Renal cortical epithelial cell (primary cell): ENCODE measurements at regions not wholly inside any gene's neighbourhood (a gene's known extent, or its start where the extent isn't known, plus 50 kb on each side); places are given as distances from the start of the nearest gene placed in this dataset.

ENCODE experiments used
- DNase-seq: peaks from one replicate; pipeline ENCODE4 v3.0.0-alpha.2; 2011; ENCODE audit warnings: low read depth

DNA sequence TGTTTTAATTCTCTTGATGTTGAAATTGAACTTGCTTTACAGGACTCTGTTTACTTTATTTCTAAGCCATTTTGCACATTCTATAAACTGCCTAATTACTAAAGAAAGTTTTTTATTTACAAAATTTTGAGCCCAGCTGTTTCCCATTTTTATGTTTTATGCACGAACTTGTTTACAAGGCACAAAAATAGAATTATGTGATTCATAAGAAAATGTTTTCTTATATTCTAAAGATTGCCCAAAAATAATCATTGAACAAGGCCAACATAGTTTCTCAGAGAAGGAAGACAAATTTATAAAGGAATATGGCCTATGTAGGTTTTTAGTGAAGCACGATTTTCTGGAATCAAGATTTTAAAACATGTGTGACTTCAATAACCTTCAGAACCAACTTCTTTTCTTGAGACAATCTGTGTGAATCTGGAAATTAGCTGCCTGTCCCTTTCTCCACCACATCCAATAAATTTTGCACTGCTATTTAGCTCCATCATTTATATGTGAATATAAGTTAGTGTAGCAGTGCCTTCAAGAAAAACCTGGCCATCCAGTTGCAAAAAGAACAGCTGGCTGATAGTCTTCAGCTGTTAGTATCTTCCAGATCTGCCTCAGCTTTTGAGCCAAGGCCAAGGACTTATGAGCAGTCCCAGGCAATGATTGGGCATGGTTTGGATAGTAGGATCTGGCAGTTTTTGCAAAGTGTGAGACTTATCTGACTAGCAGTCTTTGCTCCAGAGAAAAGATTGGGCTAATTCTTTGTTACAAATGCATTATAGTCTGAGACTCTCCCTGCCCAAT is 253.2 kb upstream of the COL3A1 start:
- no peak for DNase-seq

DNA sequence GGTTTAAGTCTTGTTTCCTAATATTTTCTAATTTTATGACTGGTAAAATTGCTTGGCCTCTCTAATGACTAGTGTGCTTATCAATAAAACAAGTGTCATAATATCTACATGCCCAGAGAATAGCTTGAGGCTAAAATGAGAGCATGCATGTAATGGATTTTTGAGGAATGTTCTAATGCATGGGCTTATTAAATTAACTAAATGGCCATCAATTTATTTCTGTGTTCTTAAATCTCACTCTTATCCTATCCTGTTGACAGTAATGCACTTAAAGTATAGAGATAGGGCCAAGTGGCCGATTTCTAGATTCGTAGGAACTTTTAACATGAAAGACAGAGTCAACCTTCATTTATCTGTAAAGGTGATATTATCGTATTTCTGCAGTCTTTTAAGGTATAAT is 252.4 kb upstream of the COL3A1 start:
- DNase-seq: no peak

DNA sequence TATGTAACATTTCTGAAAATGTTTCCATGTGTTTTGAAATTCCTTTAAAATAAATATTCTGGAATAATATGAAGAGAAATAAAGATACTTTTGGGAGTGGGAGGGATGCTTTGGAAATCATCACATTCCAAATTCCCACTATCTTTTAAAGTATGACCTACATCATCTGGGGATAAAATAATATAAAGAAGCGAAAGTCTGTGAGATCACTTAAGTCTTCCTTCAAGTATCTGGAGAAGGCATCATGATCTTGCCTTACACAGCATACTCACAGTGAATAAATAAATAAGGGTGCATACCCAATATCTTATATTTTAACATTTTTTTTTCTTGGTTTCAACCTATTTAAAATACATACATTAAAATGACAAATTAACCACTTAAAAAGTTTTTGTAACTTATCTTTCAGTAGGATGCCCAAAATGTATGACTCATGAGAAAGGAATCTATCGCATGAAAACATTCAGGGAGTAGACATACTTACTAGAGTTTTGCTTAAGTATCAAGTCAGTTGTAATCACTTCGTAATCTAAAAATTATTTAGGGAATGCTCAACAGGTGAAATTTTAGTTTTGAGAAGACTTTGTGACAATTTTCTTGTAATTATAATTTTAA is 248.3 kb upstream of the COL3A1 start:
- peak; percentile 14 for DNase-seq

DNA sequence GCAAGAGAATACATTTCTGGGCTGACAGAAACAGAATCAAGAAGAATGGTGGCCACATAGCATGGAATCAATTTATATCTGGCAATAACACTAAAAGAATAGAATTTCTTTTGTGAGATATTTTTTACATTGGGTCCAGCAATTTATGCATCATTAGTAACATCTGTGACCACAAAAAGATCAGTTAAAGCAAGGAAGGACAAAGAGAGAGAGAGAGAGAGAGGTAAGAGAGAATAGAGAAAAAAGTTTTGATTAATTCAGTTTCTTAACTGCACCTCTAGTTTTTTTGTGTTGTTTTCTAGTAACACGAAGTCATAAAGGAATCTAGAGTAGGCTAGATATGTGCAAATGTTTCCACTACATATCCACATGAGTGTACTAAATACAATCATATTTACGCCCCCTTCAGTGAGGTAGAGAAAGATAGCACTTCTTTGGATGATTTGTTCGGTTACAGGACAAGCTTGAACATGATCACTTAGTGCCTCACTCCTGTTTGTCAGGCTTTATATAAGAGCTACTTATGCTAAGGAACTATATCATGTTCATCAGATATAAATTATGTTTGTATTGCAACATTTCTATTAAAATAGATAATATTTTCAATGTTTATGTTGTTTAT is 247.4 kb upstream of the COL3A1 start:
- no peak for DNase-seq

DNA sequence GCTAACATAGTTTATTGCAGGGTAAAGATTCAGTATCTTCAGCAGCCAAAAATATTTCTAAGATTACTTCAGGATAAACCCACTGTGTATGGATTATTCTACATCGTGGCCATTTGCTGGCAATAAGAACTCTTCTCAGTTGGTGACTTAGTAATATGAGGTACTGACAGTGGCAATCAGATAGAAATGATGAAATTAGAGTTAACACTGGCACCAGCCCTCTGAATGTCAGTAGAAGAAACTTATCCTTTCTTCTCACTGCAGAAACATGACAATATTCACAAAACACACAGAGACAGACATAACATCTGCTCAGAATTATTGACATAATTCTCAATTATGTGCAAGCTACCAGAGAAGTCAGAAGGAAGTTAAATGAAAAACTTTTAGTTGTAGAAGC is 246.3 kb upstream of the COL3A1 start:
- no peak for DNase-seq

DNA sequence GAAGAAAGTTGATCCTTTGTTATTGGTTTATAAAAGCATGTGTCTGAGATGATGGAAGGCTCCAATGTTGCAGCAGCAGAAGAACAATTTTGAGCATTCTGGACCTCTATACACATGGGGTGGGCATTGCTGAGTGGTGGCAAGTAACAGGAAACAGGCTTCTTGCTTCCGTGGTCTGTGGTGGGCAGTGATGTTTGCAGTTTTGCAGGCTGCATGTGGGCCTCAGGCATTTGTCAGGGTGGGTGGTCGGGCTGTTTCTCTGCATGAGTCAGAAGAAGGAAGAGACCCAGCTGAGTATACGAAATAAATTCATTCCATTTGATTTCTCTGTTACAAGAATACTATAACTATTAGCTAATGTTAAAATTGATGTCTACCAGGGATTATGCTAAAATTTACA is 239.5 kb upstream of the COL3A1 start:
- DNase-seq: peak; percentile 10

DNA sequence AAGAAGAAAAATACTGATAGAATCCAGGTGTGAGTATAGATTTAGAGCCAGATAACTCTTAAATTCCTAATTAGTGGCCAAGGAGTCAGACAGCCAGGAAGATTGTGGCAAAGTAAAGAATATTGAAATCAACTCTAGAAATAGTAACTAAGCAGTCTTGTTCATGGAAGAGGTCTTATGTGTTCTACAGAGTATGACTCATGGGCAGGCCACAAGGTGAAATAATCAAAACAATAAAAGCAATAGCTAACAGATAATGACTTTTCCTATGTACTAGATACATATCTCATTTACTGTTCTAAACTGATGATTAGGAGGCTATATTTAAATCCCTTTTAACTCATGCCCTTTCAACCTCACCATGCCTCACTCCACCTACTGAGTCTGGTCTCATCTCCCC is 227.4 kb upstream of the COL3A1 start:
- DNase-seq: peak; percentile 42

DNA sequence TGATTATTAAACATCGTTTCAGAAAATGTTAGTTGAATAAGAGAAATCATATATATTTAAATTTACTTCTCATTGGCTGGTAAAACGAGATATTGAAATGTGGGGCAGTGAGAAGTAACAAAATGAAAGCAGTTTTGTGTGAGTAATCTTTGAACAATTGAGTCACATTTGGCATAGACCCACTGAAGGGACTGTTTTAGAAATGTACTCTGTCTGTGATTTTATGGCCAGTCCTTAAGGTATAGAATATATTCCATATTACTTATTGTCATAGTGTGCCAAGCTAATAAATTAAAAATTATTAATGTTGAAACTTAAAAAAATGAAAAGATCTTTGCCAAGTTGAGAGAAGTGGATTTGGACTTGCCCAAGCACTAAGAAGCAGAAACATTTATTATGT is 222.4 kb upstream of the COL3A1 start:
- DNase-seq: no peak

DNA sequence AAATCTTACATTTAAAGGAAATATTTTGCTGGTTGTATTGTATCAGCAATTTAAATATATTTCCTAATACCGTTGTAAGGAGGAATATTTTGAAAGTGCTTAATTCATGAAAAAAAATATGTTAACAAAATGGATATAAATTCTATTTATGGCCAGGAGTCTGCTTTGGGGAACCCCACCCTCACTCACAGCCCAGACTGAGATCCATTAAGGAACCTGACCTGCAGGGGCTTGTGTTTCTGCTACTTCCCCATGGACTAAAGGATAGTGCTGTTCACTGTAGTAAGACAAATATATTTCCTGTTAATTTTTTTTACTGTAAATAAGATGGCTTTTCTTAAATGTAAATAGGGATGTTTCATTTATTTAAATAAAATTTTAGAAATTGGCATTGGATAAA is 221.9 kb upstream of the COL3A1 start:
- no peak for DNase-seq

DNA sequence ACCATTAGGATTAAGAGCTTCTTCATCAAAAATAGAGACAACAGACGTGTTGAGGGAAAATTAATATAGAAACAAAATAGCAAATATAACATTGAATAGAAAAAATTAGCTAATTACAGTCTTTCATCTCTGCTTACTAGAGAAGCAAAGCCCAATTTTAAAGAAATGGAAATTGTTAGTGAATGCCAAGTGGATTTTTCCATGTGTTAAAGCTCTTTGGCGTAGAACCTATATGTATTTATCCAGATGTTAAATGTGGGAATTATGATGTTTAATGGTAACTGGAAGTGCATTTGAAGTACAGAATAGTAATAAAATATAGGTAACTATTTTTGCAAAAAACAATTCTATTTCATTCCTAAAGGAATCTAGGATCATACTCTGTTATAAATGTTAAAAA is 212.0 kb upstream of the COL3A1 start:
- DNase-seq: no peak

DNA sequence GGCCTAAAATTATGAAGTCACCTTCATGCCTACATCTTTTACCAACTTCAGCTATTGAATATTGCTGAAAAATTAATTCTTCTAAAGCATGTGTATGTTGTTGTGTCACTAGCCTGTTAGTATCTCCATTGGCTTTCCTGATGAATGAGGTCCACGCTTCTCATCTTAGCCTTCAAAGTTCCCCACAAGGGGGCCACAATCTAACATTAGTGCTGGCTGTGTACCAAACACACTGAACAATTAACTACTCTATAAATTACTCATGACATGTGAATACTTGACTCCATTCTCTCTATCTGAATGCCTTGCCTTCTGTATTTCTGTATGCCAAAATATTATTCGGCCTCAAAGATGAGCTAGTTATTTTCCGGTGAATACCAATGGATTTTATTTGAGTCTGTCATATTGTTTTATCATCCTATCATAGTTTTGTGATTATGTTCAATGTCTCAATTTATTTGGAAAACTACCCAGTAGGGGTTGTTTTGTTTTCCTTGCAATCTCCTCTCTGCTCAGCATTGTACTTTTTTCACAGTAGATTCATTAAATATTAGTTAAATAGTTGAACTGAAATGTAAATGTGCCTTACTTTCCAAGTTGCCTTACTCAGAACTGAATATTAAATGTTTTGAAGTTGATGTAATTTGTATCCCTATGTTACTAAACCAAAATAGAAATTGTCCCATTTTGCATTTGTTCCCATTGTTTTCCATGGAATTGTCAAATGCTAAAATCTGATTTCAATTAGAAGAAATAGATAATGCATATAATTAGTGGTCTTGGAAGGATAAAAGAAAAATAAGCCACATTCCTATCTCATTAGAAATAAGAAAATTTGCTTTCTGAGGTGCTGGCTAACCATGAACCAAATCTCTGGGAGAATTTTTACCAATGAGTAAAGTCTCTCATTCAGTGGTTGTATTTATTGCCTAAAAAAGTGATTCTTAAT is 208.4 kb upstream of the COL3A1 start:
- DNase-seq: peak; percentile 37

DNA sequence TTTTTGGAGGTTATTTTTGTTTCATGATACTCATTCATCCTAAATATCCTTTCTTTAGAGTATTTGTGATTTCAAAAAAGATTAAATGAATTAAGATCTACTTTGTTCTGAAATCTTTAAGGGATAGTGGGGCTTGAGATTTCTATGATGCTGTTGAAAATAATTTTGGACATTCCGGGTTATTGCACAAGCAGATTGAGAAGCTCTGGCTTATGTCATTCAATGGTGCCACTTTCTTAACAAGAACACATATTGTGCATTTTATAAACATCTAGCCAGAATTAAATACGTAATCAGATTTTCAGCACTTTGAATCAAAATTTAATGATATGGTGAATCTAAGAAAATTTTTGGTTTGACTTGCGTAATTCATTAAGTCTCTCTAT is 207.7 kb upstream of the COL3A1 start:
- no peak for DNase-seq

DNA sequence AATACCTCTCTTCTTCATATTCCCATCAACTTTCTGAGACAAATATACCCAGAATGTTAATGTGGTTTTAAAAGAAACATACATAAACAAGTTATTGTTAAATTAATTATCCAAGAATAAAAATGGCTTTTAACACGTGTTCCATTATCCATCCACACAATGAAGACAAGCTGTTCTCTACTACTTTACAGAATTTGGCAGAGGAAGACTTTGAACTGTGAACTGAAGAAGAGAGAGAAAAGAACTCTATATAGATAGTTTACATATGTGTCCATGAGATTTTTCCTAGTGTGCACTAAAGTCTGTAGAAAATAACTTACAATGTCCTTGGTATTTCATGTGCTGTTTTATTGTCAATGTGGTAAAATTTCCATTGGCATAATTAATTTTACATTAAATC is 207.0 kb upstream of the COL3A1 start:
- no peak for DNase-seq

DNA sequence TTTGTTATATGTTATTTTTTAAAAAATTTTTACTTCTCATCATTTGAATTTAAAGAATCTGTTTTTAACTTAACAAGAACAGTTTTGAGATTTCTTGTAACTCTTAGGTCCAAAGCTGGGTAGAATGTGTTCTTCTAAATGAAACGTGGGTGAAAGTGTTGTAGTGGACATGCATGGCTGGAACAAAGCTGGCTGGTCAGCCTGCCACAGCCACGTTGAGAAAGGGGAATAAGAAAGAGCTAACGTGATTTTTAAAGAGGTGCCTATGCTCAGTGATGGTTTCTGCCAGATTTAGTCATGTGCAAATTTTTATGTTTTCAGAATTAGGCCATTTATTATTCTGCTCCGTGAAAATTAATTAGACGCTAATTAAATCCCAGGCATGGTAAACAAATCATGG is 203.9 kb upstream of the COL3A1 start:
- DNase-seq: no peak

DNA sequence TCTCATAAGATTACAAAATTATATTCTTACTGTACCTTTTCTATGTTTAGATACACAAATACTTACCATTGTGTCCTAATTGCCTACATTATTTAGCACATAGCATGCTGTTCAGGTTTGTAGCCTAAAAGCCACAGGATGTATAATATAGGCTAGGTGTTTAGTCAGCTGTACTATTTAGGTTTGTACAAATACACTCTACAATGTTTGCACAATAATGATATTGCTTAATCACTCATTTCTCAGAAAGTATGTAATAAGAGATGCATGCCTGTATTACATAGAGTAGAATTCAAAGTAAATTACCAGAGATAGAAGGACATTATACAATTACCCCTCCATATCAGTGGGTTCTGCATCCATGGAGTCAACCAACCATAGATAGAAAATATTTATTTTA is 201.1 kb upstream of the COL3A1 start:
- no peak for DNase-seq

DNA sequence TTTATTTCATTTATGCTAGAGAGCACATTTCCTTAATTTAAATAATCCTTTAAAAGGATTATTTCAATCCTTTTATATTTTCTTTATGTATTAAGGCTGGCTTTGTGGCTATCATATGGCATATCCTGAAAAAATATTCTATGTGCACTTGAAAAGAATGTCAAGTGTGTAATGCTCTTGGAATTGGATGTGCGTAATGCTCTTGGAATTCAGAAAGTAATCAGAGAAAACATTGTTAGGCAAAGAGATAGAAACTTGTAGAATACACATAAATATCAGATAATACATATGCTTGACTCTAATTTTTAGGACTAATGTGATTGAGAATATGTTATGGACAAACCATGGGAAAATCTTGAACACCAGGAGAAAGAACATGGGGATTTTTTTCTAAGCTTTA is 197.5 kb upstream of the COL3A1 start:
- no peak for DNase-seq

DNA sequence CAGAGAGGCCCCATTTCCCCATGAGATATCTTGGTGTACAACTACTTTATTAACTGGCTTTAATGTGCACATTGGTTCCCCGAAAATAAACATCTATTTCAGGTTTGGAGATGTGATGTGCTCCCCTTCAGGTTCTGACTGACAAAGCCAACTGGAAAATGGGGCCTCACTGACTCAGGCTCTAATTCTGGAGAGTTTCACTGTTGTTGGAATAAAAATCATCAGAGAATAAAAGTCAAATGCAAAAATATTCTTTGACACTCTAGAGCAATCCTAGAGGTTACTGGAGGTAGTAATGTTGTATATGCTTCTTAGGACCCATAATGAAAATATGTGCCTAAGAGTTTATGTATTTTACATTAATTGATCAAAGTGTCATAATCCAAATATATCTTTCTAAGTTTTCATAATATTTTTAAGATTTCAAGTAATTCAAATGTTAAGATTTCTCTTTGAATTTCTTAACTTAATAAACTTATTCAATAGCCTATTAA is 189.9 kb upstream of the COL3A1 start:
- no peak for DNase-seq

DNA sequence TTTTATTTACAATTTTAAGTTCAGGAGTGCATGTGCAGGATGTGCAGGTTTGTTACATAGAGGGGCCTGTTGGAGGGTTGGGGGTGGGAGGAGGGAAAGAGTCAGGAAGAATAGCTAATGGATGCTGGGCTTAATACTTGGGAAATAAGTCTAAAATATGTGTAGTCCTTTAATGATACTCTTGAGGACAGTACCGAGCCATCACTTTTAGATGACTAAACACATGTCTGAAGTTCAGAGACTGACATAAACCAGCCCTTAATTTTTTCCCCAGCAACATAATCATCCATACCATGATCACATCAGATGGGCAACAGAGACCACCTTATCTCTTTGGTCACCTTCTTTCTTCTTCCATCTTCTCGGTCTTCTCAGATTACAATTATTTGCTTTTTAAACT is 189.1 kb upstream of the COL3A1 start:
- DNase-seq: no peak

DNA sequence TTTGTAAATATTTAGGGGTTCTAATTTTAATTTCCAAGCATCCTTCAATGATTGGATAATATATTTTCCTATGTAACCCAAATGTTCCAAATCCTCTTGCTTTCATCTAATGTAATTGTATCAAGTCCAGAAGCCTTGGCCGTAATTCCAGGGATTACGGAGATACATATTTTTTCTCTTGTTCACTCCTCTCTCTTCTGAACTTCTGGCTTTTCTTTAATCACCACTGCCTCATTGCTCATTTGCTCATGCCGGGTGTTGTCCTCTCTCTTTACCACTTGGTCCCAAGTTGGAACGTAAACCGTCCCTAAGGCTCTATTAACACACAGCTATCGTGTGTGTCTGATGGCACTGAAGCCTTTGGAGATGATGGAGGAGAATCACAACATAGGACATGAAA is 188.7 kb upstream of the COL3A1 start:
- no peak for DNase-seq

DNA sequence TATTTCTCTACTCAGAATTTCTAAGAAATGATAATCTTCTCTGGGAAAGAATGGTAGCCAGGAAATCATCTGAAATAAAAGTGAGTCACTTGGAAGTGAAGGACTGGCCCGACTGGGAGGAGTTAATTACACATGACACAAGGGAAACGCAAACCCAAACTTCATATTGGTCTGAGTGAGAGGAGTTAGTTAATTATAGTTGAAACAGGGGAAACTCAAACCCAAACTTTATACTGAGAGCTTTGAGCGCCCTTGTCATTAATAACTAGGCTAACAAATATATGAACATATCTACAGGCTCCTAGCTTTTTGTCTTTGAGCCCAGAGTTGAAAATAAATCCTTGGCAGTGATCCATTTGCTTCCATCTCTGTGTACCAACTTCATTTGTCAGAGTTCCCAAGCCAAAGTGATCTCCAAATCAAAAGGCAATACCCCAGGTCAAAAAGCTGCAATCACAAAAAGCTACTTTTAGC is 187.8 kb upstream of the COL3A1 start:
- peak; percentile 43 for DNase-seq

DNA sequence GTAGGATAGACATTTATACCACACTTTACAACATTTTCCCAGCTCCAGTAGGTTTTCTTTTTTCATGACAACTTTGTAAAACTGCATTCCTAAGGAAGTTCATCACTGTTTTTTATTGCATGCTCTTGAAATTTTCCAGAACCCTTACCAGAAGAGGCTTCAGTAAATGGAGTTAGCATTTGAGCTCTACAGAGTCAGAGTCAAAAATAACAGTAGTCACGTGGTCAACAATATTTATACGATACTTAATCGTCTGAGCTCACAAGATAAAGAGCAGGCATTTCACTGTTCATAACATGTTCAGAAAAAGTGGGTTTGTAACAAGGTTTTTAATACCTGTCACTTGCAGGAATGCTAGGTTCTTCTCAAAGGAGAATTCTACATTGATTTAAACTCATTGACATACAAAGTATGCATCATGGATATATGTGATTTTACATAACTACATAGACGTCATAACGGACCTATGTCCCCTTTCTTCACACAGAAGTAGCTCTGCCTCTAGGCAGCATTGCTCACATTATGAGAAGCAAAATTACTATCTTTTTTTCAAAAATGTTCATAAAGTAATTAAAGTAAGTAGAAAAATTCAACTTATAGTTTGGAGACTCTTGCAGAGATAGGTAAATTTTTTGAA is 187.0 kb upstream of the COL3A1 start:
- DNase-seq: peak; percentile 64
